Superior temporal gyrus (tissue), 1 donor: ENCODE measurements at regions not wholly inside any gene's neighbourhood (a gene's known extent, or its start where the extent isn't known, plus 50 kb on each side); places are given as distances from the start of the nearest gene placed in this dataset.
"Not testable (repeated sequence)": the region's sequence is repeated elsewhere in the genome, so short reads cannot be mapped to it uniquely, and the experiment has no call there.

Experiments
- DNase-seq: peaks from one replicate; pipeline ENCODE4 v3.0.0-alpha.2; 2016; ENCODE audit errors: extremely low spot score

DNA sequence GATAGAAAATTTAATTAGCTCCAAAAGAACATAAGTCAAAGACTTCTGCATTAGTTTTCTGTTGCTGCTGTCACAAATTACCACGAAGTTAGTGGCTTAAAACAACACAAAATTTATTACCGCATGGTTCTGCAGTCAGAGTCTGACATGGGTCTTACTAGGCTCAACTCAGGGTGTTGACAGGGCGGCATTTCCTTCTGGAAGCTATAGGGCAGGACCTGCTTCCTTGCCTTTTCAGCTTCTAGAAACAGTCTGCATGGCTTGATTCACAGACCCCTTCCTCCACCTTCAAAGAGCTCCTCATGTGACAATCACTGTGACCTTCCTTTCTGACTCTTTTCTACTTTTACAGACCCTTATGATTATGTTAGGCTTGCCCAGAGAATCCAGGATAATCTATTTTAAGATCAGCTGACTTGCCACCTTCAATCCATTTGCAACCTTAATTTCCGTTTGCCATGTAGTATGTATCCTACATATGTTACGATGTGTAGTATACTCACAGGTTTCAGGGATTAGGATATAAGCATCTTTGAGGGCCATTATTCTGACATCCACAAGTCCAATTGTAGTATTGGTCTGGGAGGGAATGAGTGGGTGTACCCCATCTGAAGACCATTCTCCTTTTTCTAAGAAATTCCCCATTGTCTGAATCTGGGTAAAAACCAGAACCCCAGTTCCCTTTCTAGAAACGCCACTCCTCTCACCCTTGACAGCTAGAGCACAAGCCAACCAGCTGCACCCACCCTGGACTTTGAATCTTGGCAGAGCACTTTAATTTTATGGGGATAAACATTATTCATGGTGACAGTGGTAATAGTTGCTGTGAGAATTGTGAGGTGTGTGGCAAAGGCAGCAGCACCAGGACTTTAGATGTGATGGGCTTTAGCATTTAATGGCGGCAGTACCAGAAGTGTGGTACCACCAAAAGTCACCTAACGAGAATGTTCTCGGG lies 265.5 kb downstream of the KCNJ2 start:
- DNase-seq: no peak

DNA sequence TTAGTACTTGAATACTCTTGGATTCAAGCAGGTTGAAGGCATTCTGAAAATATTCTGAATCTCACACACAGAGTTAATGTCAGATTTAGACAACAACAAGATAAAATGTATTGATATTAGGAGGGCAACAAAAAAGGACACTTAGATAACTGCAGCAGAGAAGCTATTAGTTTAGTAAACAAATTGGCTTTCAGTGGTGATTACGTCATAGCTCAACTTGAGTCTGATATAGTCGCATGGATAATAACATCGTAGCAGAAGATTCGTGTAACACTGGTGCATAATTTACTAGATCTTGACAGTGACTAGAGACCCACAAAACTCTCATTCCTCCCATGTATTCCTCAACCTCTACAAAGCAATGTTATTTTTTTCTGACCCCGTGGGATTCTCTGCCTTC lies 268.3 kb downstream of the KCNJ2 start:
- no peak for DNase-seq

DNA sequence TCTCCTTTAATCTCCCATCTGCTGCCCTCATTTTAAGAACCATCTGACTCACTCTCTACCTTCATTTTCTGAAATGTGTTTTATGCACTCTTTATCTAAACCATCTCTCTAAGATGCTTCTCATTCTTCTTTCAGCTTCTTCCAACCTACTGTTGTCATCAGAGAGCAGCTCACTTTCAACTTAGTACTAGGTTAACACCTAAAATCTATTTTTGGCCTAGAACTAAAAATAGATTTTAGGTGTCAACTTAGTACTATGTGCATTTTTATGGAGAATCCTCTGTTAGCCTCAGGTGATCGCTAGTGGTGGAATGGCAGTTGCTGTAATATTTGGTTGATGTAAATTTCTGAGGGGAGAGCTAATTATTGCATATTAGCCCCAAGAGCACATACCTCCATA lies 277.1 kb downstream of the KCNJ2 start:
- no peak for DNase-seq

DNA sequence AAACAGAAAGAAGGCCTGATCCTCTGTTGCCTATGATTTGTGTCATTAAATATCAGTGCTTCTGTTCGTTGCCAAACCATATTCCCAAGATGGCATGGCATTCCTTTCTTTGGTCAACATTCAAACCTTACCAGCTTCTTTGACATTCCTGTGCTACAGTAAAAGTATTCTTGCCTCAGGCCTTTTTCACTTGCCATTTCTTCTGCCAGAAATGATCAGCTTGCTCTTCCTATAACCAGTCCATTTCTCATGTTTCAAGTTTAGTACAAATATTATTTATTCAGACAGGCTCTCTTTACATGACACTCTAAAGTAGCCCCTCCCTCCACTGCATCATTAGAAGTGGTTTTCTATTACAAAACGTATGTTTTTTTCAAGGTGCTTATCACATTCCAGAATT lies 278.3 kb downstream of the KCNJ2 start:
- DNase-seq: no peak

DNA sequence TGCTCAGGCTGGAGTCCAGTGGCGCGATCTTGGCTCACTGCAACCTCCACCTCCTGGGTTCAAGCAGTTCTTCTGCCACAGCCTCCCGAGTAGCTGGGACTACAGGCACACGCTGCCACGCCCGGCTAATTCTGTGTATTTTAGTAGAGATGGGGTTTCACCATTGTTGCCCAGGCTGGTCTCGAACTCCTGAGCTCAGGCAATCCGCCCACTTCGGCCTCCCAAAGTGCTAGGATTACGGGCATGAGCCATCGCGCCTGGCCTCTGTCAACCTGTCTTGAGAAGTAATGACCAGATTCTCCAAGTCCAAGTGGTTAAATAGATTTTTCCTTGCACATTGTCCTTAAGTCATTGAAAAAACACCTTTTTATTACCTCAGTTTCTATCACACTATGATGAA lies 283.7 kb downstream of the KCNJ2 start:
- DNase-seq: not testable (repeated sequence)

DNA sequence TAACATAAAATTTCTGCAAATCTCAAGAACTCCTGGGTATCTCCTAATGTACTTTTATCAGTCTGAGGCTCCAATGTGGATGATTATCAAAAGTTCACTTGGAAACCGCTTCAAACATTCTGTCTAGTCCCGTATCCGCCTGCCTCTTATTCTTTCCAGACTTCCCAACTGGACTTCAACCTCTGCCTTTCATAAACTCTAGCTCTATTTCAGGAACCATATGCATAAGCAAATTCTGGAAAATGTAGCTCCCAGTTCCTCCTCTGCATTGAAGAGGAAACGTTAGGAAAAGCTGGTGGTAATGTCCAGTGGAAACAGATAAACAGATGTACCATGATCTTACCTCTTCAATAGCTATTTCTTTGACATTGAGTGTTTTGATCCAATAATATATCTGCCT lies 285.0 kb downstream of the KCNJ2 start:
- DNase-seq: no peak

DNA sequence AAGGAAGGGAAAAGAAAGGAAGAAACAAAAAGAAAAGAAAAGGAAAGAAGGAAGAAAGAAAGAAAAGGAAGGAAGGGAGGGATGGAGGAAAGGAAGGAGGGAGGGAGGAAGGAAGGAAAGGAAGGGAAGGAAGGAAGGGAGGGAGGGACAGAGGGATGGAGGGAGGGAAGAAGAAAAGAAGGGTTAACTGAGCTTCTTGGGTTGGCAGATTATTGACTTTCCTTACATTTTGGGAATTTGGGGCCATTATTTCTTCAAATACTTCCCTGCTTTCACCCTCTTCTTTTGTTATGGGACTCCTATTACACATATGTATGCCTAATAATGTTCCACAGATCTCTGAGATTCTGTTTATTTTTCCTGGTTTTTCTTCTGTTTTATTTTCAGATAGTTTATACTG lies 285.6 kb downstream of the KCNJ2 start:
- no peak for DNase-seq

DNA sequence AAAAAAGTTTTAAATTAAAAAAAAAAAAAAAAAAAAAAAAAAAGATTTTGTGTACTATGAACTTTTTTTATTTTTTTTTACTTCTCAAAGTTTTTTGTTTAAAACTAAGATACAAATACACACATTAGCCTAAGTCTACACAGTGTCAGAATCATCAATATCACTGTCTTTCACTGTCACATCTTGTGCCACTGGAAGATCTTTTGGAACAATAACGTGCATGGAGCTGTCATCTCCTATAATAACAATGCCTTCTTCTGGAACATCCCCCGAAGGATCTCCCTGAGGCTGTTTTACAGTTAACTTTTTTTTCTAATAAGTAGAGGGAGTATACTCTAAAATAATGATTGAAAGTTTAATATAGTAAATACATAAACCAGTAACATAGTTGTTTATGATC lies 295.7 kb downstream of the KCNJ2 start:
- DNase-seq: no peak

DNA sequence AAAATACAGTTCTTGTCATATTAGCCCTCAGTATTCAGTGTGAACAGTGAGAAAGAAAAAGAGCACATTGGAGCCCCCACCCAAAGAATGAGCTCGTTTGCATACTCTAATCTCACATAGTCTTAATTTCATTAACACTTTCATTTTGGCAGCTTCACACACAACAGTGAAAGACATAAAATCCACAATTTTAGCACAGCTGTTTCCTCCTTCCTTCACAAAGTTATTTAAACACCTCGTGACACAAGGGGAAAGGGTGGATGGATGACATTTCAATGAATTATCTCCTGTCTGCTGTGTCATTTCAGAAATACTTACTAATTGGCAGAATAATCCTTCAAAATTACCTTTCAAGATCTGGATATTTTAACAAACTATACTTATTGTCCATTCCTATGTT lies 299.3 kb downstream of the KCNJ2 start:
- DNase-seq: no peak

DNA sequence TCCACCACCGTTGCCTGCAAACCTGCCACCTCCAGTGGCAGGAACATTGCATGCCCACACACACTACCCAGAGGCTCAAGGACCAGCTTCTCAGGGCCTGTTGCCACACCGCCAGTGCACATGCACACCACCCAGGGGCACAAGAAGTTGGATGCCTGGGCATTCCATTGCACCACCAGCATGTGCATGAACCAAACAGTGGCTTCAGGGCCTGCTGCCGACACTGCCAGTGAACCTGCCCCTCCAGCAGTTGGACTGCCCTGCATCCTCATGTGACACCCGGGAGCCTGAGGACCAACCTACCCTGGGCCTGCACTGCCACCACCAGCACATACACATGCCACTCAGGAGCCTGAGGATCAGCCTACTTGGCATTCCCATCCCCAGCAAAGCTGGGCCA lies 303.7 kb downstream of the KCNJ2 start:
- DNase-seq: no peak

DNA sequence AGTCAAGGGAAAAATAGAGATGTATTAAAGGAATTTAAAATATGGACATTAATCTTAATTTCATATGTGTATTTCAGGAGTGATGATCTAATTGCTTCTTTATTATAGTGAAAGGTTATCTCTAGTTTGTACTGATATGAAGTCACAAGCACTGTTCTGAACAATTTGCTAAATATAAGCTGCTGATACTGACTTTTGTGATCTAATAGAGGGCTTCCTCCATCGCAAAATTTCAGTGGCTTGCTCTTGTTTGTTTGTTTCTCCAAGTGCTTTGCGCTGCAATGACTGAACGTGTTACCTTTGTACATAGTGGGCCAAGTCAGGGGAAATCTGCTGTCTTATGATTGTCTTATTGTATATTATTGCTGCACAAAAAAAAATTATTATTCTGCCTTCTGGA lies 307.0 kb downstream of the KCNJ2 start:
- DNase-seq: no peak

DNA sequence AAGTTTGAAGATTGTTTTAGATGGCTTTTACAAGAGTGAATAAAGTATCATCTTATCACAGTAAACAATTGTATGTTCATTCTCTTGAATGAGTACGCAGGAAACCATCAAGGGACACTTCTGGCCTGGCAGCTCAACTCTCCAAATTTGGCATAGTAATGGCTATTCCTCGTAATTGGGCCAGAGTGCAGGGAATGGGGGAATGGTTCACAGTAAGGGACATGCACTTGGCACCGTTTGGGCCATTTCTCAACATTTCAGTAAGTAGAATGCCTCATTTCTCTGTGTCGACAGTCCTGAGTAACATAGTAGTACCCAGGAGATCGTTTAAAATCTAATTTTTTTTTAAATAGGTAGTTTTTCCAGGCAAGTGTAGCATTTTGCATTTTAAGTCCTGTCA lies 309.6 kb downstream of the KCNJ2 start:
- no peak for DNase-seq

DNA sequence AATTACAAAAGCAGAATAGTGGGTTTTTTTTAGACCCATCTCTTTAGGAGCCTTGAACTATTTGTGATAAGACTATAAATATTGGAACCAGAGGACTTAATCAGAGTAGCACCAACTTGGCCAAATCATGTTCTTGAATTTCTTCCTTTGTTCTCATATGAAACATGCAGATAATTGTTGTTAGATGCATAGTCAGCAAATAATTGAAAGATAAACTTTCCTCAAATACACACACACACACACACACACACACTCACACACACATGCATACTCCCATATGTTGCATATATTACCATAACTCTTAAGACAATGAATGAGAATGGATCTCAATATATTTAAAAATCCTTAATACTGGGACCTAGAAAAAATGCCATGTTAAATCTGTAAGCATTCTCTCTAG lies 310.4 kb downstream of the KCNJ2 start:
- DNase-seq: no peak

DNA sequence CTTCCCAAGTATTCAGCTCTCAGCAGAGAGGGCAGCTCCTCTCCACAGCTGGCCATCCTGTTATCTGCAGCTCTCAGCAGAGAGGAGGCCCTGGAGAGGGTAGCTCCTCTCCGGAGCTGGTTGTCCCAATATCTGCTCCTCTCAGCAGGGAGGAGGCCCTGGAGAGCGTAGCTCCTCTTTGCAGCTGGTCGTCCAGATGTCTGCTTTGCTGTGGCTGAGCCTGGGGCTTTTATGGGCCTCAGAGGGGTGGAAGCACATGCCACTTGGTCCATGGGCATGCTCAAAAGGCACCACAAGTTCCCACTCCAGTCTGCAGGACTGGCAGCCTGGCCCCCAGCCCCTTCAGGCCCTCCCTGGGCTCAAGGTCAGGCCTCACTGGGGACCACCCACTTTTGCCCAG lies 314.3 kb downstream of the KCNJ2 start:
- DNase-seq: no peak

DNA sequence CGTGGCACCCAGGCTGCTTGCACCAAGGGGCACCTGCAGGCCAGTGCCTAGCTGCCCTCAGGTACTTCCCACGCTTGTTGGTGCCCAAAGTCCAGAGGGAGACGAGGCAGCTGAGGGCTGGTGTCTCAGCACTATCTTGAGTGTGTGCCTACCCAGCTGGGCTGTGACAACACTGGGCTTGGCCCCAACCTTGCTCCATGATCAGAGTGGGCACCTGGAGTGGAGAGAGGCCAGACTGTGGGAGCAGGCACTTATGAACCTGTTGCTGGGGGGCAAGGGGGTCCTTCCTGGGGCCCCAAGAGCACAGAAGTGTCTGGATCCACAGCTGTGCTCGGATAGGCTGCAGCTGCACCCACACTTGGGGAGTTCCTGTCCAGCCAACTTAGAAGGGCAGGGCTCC lies 314.7 kb downstream of the KCNJ2 start:
- DNase-seq: no peak

DNA sequence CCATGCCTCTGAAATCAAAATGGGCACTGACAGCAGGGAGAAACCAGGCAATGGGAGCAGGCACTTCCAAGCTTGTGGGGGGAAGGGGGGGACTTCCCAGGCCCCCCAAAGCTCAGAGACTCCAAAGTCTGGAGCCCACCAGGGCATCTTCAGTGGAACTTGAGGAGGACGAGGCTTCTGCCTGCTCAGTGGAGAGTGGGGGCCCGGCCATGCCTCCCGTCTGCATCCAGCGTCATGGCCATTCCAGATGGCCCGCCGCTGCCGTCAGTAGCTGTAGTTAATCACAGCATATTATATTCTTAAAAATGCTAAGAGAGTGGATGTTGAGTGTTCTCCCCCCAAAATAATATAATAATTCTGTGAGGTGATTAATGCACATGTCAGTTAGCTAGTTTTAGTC lies 315.2 kb downstream of the KCNJ2 start:
- no peak for DNase-seq

DNA sequence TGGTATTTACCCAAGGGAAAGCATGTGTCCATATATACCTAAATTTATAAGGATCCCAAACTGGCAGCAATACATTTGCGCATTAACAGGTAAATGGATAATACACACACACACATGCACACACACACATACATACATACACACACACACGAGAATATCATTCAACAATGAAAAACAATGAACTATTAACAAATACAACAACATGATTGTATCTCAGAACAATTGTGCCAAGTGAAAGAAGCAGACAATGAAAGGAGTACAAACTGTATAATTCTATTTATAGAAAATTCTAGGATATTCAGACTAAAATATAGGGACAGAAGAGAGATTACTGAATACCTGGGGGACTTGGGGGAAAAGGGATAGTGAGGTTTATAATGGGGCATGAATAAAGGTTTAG lies 323.0 kb downstream of the KCNJ2 start:
- DNase-seq: peak; percentile 83

DNA sequence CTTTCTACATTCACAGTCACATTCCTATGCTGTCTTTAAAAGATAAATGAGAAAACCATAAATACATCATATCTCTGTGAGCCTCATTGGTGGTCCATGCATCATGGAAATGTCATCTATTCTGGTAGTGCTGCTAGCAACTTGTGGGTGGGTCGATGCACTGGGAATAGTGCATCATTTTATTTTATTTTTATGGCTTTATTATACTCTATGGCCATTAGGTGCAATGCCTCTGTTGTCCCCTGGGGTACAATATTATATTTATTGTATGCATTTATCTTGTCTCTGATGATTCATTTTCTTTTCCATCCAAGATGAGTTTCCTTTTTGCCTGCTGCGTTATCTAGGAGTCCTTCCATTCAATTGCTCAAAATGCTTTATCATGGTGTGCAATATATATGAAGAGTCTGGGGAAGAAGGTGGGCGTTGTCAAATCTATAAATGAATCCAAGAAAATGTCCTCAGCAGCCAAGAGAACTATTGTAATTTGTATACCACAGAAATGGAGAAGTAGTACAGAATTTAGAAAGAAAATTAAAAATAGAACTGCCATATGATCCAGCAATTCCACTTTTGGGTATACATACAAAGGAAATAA lies 324.0 kb downstream of the KCNJ2 start:
- no peak for DNase-seq

DNA sequence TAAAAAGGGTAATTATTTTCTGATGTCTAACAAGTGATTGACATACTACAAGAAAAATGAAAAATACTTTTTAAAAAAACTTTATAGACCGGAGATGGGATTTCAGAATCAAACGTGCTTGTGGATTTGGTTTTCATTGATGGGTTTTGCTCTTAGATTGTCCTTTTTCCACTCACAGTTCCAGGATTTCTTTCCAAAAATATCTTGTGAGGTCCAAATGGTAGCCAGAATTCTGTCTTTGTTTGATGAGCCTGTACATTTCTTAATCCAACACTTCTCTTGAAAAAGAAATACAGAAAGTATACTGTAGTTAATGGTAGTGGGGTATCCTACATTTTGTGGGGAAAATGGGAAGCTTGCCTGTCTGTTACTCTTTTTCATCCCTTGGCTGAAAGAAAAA lies 329.3 kb downstream of the KCNJ2 start:
- DNase-seq: no peak

DNA sequence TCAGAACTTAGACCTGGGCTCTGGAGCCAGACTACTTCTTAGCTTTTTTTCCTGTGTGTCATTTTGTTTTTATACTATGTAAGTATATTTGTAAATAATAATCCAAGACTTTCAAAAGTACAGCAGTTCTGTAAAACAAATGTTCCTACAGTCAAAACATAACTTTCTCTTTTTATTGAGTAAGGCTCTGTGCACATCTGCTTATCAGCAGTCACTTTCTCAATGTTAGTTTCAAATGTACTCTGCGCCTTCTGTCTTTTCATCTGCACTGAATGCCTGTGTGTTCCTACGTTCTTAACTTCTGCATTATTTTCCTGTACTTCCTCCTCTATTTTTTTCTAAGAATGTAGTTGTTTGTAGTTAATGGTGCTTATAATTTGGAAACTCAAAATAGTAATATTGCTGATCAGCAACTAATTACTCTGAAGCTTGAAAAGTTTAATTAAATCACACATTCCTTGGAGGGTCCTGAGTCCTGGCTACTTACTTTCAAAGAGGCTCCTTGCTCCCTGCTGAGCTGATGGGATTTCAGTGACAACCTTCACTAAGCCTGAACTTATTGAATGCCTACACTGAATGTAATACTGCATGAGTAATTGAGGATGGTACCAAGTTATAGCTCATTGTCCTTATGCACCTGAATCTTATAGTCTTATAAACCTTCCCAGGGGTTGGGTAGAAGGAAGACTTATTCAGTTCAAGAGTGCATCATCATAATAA lies 329.9 kb downstream of the KCNJ2 start:
- DNase-seq: no peak

DNA sequence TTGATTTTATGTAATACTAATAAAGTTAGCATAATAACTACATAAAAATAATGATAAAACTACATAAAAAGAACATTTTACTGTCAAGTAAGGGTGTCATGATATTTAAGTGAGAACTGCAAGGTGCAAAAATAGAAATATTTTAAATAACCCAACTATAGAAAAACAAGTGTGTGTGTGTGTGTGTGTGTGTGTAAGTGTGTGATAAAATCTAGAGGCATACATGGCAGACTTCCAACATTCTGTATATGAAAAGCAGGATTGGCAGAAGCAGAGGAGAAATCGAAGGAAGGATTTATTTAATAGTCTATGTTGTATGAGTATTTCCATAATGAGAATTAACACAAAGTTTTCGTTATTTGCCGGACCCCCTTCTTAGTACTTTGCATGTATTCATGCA lies 334.1 kb downstream of the KCNJ2 start:
- no peak for DNase-seq

DNA sequence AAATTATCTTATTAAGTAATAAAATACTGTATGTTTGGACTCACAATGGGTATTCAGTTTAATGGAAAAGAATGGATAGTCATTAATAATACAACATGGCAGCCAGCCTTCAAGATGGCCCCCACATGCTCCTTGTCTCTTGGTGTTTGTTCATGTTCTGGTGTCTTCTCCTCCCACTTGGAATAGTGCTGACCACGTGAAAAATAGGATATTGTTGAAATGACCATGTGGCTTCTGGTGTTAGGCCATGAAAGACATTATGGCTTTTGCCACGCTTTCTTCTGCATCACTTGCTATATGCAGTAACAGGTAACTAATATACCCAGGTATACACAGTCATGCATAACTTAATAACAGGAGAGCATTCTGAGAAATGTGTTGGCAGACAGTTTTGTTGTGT lies 341.0 kb downstream of the KCNJ2 start:
- no peak for DNase-seq

DNA sequence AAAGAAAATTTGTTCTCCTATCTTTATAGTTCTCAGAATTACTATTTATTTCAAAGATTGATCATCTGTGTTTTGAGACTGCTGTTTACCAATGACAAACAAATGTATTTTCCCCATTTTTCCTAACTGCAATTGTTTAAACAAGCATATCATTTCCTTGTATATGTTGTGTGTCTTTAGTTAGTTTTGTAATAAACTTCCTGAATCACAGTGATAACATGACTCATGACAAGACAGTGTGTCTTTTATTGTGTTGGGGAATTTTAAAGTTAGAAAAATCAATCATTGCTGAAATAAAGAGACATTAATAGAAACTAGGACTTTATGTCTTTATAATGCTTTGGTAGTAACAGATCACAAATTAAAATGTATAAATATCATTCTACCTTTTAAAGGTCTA lies 348.5 kb downstream of the KCNJ2 start:
- DNase-seq: no peak
